ENCODE measurements at regions not wholly inside any gene's neighbourhood (a gene's known extent, or its start where the extent isn't known, plus 50 kb on each side); places are given as distances from the start of the nearest gene placed in this dataset.

DNA sequence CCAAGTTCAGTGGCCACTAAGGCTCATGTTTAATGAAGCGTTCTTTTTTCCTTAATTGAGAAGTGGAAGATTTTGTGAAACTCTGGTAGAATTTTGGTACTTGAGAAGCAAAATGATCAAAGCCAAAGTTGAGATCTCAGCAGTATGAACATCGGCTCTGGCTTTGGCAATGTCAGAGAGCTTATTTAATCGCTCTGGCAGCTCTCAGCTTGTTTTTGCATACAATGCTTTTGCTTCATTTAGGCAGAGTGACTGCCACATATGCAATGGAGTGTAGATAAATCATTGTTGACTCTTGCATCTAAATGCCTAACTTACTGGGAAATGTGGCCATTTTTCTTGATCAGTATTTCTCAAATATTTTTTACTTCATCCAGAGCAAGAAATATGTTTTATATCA, 135.7 kb downstream of the AASDH start:
- no peak for TF ChIP-seq EZH2 (IDR thresholded peaks at IDR 0.05; ENCODE audit: low read depth)
- TF ChIP-seq, protein P1, sequence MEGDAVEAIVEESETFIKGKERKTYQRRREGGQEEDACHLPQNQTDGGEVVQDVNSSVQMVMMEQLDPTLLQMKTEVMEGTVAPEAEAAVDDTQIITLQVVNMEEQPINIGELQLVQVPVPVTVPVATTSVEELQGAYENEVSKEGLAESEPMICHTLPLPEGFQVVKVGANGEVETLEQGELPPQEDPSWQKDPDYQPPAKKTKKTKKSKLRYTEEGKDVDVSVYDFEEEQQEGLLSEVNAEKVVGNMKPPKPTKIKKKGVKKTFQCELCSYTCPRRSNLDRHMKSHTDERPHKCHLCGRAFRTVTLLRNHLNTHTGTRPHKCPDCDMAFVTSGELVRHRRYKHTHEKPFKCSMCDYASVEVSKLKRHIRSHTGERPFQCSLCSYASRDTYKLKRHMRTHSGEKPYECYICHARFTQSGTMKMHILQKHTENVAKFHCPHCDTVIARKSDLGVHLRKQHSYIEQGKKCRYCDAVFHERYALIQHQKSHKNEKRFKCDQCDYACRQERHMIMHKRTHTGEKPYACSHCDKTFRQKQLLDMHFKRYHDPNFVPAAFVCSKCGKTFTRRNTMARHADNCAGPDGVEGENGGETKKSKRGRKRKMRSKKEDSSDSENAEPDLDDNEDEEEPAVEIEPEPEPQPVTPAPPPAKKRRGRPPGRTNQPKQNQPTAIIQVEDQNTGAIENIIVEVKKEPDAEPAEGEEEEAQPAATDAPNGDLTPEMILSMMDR (conservative IDR thresholded peaks at IDR 0.05): no peak
